ENCODE measurements at regions not wholly inside any gene's neighbourhood (a gene's known extent, or its start where the extent isn't known, plus 50 kb on each side); places are given as distances from the start of the nearest gene placed in this dataset.

DNA sequence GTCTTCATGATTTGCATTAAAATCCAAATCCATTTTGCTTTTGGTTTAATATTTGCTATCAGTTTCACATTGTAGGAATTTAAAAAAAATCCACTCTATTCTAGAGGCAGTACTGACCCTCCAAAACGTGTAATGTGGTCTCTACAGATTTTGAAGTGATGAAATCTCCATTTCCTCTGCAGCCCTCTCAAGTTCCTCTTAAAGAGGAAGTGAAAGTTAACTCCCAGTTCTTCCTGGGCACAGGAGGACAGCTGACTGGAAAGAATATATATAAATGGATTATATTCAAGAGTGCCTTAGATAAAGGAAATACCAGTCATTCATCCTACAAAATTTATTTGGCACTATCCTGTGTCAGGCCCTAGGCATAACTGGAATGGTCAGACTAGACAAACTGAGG lies 83.5 kb upstream of the PLCL2 start:
- Histone ChIP-seq H3K4me1 (ENCODE audit: control insufficient read depth, insufficient read depth, low read length) (peaks cover 17% of the 10 kb centered on the region; the same call in 1 of the 2 replicates), H3K79me2 (ENCODE audit: control insufficient read depth, insufficient read depth, low read length) (no peaks in the 10 kb centered on the region), H3K4me3 (no peak overlapping the region), H3K9me3 (replicated peaks; ENCODE audit: control insufficient read depth, insufficient read depth, low read length) (no peaks in the 10 kb centered on the region; the same call in 2 of the 3 replicates), H2AFZ (ENCODE audit: control insufficient read depth, low read depth, low read length) (no peak overlapping the region), H3K27me3 (replicated peaks in 1 of 2; ENCODE audit: control insufficient read depth in 2 of 2, insufficient read depth in 2 of 2, low read length in 1 of 2) (no peaks in the 10 kb centered on the region), H3K27ac (ENCODE audit: control insufficient read depth, insufficient read depth) (no peak overlapping the region), H4K20me1 (ENCODE audit: control insufficient read depth, insufficient read depth) (no peaks in the 10 kb centered on the region), H3K9ac (ENCODE audit: control insufficient read depth, insufficient read depth, low read length) (no peak overlapping the region), H3K36me3 (ENCODE audit: control insufficient read depth in 2 of 2, insufficient read depth in 2 of 2, low read length in 1 of 2) (no peaks in the 10 kb centered on the region), H3K4me2 (ENCODE audit: control insufficient read depth, insufficient read depth) (peak overlapping the region; percentile 18; the same call in 1 of the 2 replicates)
- FAIRE-seq, result no peak
- in situ Hi-C loops (cut with MboI) (no loop called here), intact Hi-C loops (cut with micrococcal nuclease; ENCODE audit: unreplicated experiment) (no loop called here)
- SMC1A ChIA-PET (ENCODE audit: uncharacterized antibody, unreplicated experiment), result interaction anchor here (1.2 to 1.3 kb wide), 2 partner anchors 9 to 224 kb away, joined by 3 to 5 read pairs; no protein-coding TSS in a partner anchor
- POLR2A ChIA-PET, result interaction anchor here (1.1 kb wide), 1 partner anchor 9 kb away, joined by 3 read pairs; no protein-coding TSS in a partner anchor
- CTCF ChIA-PET, result no interaction called here
- RAD21 ChIA-PET (ENCODE audit: unreplicated experiment), result interaction anchor here (1.7 kb wide), 1 partner anchor 15 kb away, joined by 6 read pairs; no protein-coding TSS in a partner anchor
- WGBS (ENCODE audit: insufficient coverage, insufficient replicate concordance, low lambda C conversion rate, missing lambda C conversion rate), result 0% methylated on average over 1 of the region's 1 CpG
- peak; percentile 60 for ATAC-seq
- BruUV-seq (replicated peaks), result no TSS peak
- DNase-seq (ENCODE audit: low read depth, low spot score), result no peak
- TF ChIP-seq ETV6 (conservative IDR thresholded peaks at IDR 0.05 in 1 of 2, IDR thresholded peaks at IDR 0.05 in 1 of 2; ENCODE audit: borderline replicate concordance in 1 of 2, low read depth in 1 of 2) (peak in 1 of 2 experiments; percentile 44; a peak in 2 of 4 replicates), EED (IDR thresholded peaks at IDR 0.05; ENCODE audit: low read depth) (0 out of 2 replicates have a peak, but pooled peaks have one; percentile 32), SUZ12 (IDR thresholded peaks at IDR 0.05; ENCODE audit: unreplicated experiment) (no peak), ATF7 (IDR thresholded peaks at IDR 0.05; ENCODE audit: low read depth) (no peak), PRDM15 (CRISPR knock-in tag; IDR thresholded peaks at IDR 0.05) (no peak), ZZZ3 (IDR thresholded peaks at IDR 0.05; ENCODE audit: control insufficient read depth, insufficient read length, low read depth) (no peak), IKZF1 (conservative IDR thresholded peaks at IDR 0.05) (peak; percentile 78), NR2C1 (IDR thresholded peaks at IDR 0.05) (no peak), SPI1 (IDR thresholded peaks at IDR 0.05; ENCODE audit: borderline replicate concordance, insufficient read depth, low read depth, low read length) (peak; percentile 91), BHLHE40 (IDR thresholded peaks at IDR 0.05; ENCODE audit: borderline replicate concordance in 1 of 2, low read depth in 2 of 2, low read length in 1 of 2) (no peak), NFIC (IDR thresholded peaks at IDR 0.05; ENCODE audit: low read depth, low read length) (peak; percentile 57; the same call in 1 of the 2 replicates), ZNF217 (IDR thresholded peaks at IDR 0.05) (no peak), SP1 (IDR thresholded peaks at IDR 0.05; ENCODE audit: low read depth, low read length) (no peak), RELB (IDR thresholded peaks at IDR 0.05; ENCODE audit: low read depth) (peak; percentile 36; the same call in 1 of the 2 replicates), SREBF2 (IDR thresholded peaks at IDR 0.05; ENCODE audit: low read length) (no peak), PML (IDR thresholded peaks at IDR 0.05; ENCODE audit: low read length) (no peak), ZNF274 (IDR thresholded peaks at IDR 0.05; ENCODE audit: insufficient read depth, insufficient read length) (no peak), RUNX3 (IDR thresholded peaks at IDR 0.05; ENCODE audit: low read length) (peak; percentile 34; the same call in 1 of the 2 replicates), SIN3A (IDR thresholded peaks at IDR 0.05; ENCODE audit: low read depth, low read length) (no peak), IKZF2 (IDR thresholded peaks at IDR 0.05) (peak; percentile 71 to 79)
- TF ChIP-seq, protein P1, sequence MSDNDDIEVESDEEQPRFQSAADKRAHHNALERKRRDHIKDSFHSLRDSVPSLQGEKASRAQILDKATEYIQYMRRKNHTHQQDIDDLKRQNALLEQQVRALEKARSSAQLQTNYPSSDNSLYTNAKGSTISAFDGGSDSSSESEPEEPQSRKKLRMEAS (IDR thresholded peaks at IDR 0.05; ENCODE audit: low read depth, low read length), result no peak
